ENCODE measurements at regions not wholly inside any gene's neighbourhood (a gene's known extent, or its start where the extent isn't known, plus 50 kb on each side); places are given as distances from the start of the nearest gene placed in this dataset.

- TF ChIP-seq SRF (IDR thresholded peaks at IDR 0.05; ENCODE audit: low read depth): no peak
- TF ChIP-seq POLR2AphosphoS5 (IDR thresholded peaks at IDR 0.05; ENCODE audit: low read depth, low read length): peak; percentile 84
- TF ChIP-seq CBX3 (IDR thresholded peaks at IDR 0.05; ENCODE audit: low read depth): peak; percentile 39; the same call in 1 of the 2 replicates
- TF ChIP-seq ZNF274 (IDR thresholded peaks at IDR 0.05; ENCODE audit: low read depth, low read length): no peak
These were observed 109.2 kb upstream of the EGLN3 start (continued) for GRCh38 chr14:34059925-34060650.

DNA sequence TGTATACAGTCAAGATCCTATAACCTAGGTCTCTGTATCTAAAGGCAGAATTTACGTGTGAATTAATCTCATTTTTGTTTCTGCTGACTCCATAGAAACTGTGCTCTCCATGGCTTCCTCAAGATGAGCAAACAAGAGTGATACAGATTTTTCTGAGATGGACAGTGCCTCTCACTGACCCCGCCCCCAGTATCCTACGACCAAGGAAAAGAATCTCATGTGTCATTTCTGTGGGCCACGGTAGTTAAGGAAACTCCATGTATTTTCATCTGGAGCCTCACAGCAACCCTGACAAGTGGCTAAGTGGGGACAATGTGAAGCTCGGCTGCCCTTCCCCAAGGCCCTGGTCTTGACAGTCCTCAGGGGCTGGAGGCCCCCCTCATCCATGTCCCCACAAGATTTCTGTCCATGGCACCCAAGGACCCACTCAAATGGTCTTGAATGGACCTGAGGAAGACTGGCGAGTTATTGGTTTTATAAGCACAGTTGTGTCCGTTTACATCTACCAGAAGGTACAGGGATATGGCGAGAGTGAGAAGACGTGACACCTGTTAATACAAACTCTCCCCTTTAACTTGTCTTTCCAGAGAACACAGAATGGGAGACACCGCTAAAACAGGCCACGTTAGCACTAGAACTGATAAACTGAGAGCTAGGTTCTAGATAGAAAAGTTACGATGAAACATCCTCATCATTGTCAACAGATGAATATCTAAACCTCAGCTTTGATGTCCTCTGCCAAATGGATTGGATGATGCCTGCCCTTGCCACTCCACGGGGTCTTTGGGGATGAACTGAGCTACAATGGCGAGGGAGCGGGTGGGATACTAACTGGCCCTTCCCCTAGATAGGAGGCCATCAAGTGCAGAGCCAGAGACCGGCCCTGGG is 108.4 kb upstream of the EGLN3 start:
- TF ChIP-seq RAD21 (IDR thresholded peaks at IDR 0.05; ENCODE audit: low read depth) (no peak), CEBPB (IDR thresholded peaks at IDR 0.05; ENCODE audit: low read depth) (no peak), TCF7L2 (IDR thresholded peaks at IDR 0.05; ENCODE audit: borderline replicate concordance, extremely low read depth, insufficient read depth, insufficient read length) (no peak)
- TF ChIP-seq, protein P1, sequence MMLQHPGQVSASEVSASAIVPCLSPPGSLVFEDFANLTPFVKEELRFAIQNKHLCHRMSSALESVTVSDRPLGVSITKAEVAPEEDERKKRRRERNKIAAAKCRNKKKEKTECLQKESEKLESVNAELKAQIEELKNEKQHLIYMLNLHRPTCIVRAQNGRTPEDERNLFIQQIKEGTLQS (IDR thresholded peaks at IDR 0.05): no peak
- no peak for ATAC-seq
- RAD21 ChIA-PET (ENCODE audit: low non-redundant PET in 1 of 2, low total read pairs in 2 of 2, uncharacterized antibody in 2 of 2, unreplicated experiment in 2 of 2): no interaction called here
- no peaks in the 10 kb centered on the region for H3K79me2 ChIP-seq (ENCODE audit: insufficient read depth, low read length)
- peak overlapping the region; percentile 42 to 63 for H3K4me3 ChIP-seq (replicated peaks in 1 of 2; ENCODE audit: low read depth in 1 of 2, low read length in 2 of 2)
- peak overlapping the region; percentile 75 for H3K4me2 ChIP-seq (ENCODE audit: low read length)
- no peaks in the 10 kb centered on the region for H3K9me3 ChIP-seq (ENCODE audit: control insufficient read depth in 1 of 2, insufficient read depth in 1 of 2, low read depth in 1 of 2, low read length in 2 of 2)
- POLR2A ChIA-PET: interaction anchor here (1.1 to 2.1 kb wide), 6 partner anchors 8 to 91 kb away, joined by 3 to 11 read pairs (median 4); no protein-coding TSS in a partner anchor
- DNase-seq (ENCODE audit: low read depth, low spot score): no peak
- H2AFZ ChIP-seq (ENCODE audit: low read depth, low read length, poor library complexity, severe bottlenecking): no peak overlapping the region
- H3K4me1 ChIP-seq (ENCODE audit: control insufficient read depth in 1 of 2, insufficient read depth in 2 of 2, low read length in 2 of 2): peaks cover 8 to 33% of the 10 kb centered on the region in 2 experiments; a peak in 3 of 4 replicates
- peak overlapping the region; percentile 82 for H3K27ac ChIP-seq (ENCODE audit: low read depth, low read length)
- CTCF ChIA-PET: interaction anchor here (0.9 to 2.2 kb wide), 4 partner anchors 7 to 211 kb away, joined by 3 to 10 read pairs (median 4); no protein-coding TSS in a partner anchor
- BruUV-seq (replicated peaks): TSS peak; percentile 82
- no peaks in the 10 kb centered on the region for H3K36me3 ChIP-seq (ENCODE audit: control insufficient read depth in 1 of 2, insufficient read depth in 2 of 2, low read length in 2 of 2)
- peak overlapping the region; percentile 67 for H3K9ac ChIP-seq (ENCODE audit: low read length)
- no peaks in the 10 kb centered on the region for H3K27me3 ChIP-seq (ENCODE audit: insufficient read depth, low read length)
- no peaks in the 10 kb centered on the region for H4K20me1 ChIP-seq (ENCODE audit: insufficient read depth)
- no peaks in the 10 kb centered on the region for H3K9me2 ChIP-seq (ENCODE audit: insufficient read depth)
- intact Hi-C loops (cut with micrococcal nuclease): no loop called here

Data from HCT116 (cell line).